ENCODE measurements at regions not wholly inside any gene's neighbourhood (a gene's known extent, or its start where the extent isn't known, plus 50 kb on each side); places are given as distances from the start of the nearest gene placed in this dataset.
"Not testable (repeated sequence)": the region's sequence is repeated elsewhere in the genome, so short reads cannot be mapped to it uniquely, and the experiment has no call there.

DNA sequence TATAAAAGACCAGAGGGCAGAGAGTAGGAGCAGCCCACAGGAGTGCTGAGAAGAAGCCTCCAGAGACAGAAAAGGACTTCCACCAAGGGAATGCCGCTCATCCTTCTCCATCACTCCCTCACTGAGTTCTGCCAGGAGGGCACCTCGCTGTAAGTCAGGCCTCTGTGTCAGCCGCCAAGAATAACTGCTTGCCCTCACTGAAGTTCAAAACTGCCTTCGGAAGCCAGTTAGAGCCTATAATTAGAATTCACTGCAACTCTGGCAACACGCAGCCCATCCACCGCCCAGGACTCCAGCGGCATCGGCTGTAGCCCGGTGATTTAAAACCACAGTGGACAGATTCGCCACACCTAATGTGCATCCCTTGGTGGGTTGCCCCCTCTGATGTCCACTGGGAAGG lies 281.8 kb upstream of the ZNF507 start:
- no peak for DNase-seq (ENCODE audit: extremely low read depth, low read depth)

DNA sequence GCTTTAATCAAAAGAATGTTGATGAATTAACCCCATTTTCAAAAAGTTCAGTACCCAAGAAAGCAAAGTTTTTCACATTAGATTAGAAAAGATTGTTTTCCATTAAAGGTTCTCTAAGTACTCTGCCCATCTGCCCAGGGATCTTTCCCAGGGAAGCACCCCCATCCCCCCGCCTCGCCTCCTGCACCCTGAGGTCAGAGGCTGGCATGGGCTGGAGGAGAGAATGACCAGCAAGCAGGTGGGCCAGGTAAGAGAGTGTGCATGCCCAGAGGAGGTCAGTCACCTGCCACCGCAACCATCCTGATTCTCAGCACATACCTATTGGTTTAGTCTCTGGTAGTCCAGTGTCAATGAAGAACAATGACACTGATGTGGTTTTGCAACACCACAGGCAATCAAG lies 279.4 kb upstream of the ZNF507 start:
- DNase-seq (ENCODE audit: extremely low read depth, low read depth), result no peak

- DNase-seq (ENCODE audit: extremely low read depth, low read depth), result no peak
These were observed 277.7 kb upstream of the ZNF507 start for GRCh38 chr19:32067685-32068084.

- DNase-seq (ENCODE audit: extremely low read depth, low read depth), result no peak
These were observed 276.6 kb upstream of the ZNF507 start for GRCh38 chr19:32068793-32069192.

- DNase-seq (ENCODE audit: extremely low read depth, low read depth), result no peak
These were observed 275.3 kb upstream of the ZNF507 start for GRCh38 chr19:32070101-32070500.

- DNase-seq (ENCODE audit: extremely low read depth, low read depth), result no peak
These were observed 263.4 kb upstream of the ZNF507 start for GRCh38 chr19:32082028-32082427.

- not testable (repeated sequence) for DNase-seq (ENCODE audit: extremely low read depth, low read depth)
These were observed 260.6 kb upstream of the ZNF507 start for GRCh38 chr19:32084756-32085363.

DNA sequence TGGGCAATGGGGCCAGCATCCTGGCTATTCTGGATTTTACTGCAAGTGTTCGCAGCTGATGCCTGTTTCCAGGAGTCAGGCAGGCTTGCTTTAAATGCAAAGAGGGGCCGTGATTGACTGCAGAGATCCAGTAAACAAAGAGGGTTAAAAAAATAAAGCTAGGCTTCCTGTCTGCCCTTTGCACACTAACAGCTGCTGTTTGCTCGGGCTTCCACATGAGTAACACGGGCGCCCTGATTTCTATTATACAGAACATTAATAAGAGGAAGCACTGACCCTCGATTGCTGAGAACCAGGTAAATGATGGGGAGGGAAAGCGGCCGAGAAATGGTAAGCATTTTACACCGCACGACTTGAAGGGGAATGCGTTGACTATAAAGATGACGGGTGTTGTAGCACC lies 254.2 kb upstream of the ZNF507 start:
- DNase-seq (ENCODE audit: extremely low read depth, low read depth), result no peak

DNA sequence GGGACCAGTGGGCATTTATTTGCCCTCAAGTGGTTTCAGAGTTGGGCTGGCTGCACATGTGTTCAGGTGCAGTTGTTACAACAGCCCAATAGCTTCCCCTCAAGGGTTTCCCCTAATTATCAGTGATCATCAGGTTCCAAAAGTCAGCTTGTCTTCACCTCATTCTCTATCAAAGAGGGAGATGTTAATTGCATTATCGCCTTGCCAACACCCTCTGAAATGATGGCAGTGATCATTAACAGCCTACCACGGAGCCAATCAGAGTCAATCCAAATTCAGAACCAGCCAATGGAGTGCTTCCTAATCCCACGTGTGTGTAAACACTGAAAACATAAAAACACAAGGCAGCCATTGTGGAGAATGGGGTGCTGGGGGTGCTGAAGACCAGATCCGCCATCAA lies 248.4 kb upstream of the ZNF507 start:
- DNase-seq (ENCODE audit: extremely low read depth, low read depth), result no peak

- DNase-seq (ENCODE audit: extremely low read depth, low read depth), result no peak
These were observed 247.8 kb upstream of the ZNF507 start for GRCh38 chr19:32097620-32098019.

DNA sequence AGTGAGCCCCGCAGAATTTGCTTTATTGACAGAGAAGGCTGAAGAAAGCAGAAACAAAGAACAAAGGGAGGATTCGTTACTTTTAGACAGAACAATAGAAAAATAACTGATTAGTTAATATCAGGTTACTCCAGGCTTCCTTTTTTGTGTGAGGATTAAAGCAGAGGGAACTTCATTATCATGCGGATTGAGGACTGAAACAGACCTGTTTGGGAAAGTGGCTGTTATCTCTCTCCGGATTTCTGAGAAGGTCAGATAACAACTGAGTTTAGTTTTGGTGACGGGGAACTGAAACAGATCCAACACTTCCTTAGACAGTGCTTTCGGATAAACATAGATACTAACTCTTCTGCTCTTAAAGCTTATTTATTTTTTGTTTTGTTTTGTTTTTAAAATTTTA lies 246.4 kb upstream of the ZNF507 start:
- DNase-seq (ENCODE audit: extremely low read depth, low read depth), result no peak

DNA sequence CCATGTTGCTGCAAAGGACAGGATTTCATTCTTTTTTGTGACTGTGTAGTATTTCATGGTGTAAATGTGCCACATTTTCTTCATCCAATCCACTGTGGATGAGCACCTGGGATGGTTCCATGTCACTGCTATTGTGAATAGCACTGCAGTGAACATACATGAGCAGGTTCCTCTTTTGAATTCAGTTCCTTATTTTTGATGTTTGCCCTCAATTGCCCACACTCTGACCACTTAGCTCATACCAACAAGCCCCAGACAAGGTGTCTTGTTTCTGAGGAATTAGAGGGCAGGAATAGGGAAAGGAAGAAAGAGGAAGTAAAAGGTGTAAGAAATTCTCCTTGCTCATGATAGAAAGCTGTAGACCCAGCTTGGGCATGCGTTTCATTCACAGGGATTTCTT lies 244.2 kb upstream of the ZNF507 start:
- DNase-seq (ENCODE audit: extremely low read depth, low read depth), result no peak

- DNase-seq (ENCODE audit: extremely low read depth, low read depth), result no peak
These were observed 241.9 kb upstream of the ZNF507 start for GRCh38 chr19:32103541-32103940.

- no peak for DNase-seq (ENCODE audit: extremely low read depth, low read depth)
These were observed 241.1 kb upstream of the ZNF507 start for GRCh38 chr19:32104153-32104849.

GRCh38 chr19:32104850-32105235 lies 240.6 kb upstream of the ZNF507 start:
- DNase-seq (ENCODE audit: extremely low read depth, low read depth), result no peak

GRCh38 chr19:32105527-32106310 lies 239.7 kb upstream of the ZNF507 start:
- DNase-seq (ENCODE audit: extremely low read depth, low read depth), result no peak

DNA sequence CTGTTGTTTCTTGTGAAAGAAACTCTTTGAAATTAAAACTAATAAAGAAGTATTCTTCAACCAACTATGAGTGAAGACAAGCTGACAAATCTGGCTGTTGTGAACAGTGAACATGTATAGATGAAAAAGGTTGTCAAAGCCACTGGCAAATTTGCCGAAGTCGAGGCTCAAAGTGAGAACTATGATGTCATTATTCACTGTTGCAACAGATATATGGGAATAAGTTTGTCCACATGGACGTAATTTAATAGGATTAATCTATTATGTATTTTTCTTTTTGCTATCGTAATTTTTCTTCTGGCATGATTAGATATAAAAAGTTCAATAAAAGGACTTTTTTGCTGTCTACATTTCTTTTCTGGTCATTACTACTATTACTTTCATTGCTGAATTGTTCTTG lies 223.2 kb upstream of the ZNF507 start:
- DNase-seq (ENCODE audit: extremely low read depth, low read depth), result no peak

DNA sequence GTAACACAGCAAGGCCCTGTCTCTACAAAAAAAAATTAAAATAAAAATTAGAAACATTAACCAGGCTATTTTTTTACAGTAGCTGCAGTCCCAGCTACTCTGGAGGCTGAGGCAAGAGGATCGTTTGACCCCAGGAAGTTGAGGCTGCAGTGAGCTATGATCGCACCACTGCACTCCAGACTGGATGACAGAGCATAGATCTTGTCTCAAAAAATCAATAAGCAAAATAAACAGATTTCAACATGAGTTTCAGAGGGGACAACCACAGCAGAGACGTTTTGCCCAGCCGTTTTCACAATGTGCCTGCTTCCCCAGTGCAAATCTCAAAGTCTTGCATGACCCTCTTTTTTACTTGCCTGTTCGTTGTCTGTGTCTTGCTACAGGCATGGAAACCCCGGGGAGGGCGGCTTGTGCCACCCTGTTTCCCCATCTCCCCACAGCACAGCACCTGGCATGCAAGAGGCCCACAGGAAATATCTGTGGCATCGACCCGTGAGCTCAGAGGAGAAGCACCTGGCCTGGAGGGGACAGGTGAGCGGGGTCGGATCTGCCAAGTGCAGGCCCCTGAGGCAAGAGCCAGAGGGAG lies 222.0 kb upstream of the ZNF507 start:
- DNase-seq (ENCODE audit: extremely low read depth, low read depth), result no peak

DNA sequence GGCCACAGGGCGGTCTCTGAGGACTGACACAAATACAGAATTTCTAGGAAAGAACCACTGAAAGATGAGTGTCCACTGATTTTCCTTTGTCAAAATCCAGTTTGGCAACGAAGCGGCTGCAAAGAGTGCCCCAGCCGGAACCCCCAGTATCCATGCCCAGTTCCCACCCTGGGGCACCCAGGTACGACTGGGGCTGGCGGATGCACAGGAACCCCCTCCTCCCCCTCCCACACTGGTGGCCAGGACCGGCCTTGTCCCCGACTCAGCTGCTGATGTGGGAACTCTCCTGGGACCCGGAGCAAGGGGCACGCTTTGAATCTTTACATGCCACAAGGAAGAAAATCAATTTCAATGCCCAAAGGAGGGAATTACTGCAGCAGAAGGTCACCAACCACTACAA lies 220.8 kb upstream of the ZNF507 start:
- DNase-seq (ENCODE audit: extremely low read depth, low read depth), result no peak

GRCh38 chr19:32129141-32129540 lies 216.3 kb upstream of the ZNF507 start:
- no peak for DNase-seq (ENCODE audit: extremely low read depth, low read depth)

- DNase-seq (ENCODE audit: extremely low read depth, low read depth), result no peak
These were observed 215.1 kb upstream of the ZNF507 start for GRCh38 chr19:32130332-32130731.

DNA sequence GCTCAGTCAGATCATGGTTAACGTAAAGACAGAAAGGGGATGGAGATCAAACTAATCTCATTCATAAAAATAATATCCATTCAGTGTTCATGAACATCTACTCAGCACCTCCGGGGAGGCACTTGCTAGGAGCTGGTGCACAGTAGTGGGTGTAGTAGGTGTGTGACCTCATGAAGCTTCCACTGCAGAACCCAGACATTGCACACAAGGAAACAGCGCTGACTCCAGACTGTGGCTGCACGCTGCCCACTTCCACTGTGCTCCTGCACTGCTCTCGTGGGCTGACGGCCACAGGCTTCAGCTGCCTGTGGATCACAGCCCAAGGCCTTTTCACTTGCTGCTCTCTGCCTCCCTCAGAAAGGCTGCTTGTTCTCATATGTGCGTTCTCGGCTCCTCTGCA lies 214.4 kb upstream of the ZNF507 start:
- no peak for DNase-seq (ENCODE audit: extremely low read depth, low read depth)
